Astrocyte (in vitro differentiated cells and primary cell): ENCODE measurements at regions not wholly inside any gene's neighbourhood (a gene's known extent, or its start where the extent isn't known, plus 50 kb on each side); places are given as distances from the start of the nearest gene placed in this dataset.

Source experiments
- DNase-seq: peaks from one replicate; pipeline ENCODE4 v3.0.0-alpha.2; 2010; ENCODE audit warnings: low read depth
- FAIRE-seq: peaks from 2 replicates; lab custom pipeline; 2011; peaks lifted over from hg19 to GRCh38; lab: Jason Lieb, UNC
- H2AFZ ChIP-seq: 2 replicates; pipeline ENCODE4 v1.6.0; 2012; ENCODE audit warnings: low read depth, low read length, inconsistent platforms
- H3K27ac ChIP-seq: 2 replicates; pipeline ENCODE4 v1.5.1; 2011; ENCODE audit warnings: low read depth, low read length, inconsistent platforms
- H3K27me3 ChIP-seq: 2 replicates; pipeline ENCODE4 v1.6.0; 2011; ENCODE audit warnings: low read length, inconsistent platforms; ENCODE audit not compliant: insufficient read depth
- H3K36me3 ChIP-seq: 2 replicates; pipeline ENCODE4 v1.5.1; 2011; ENCODE audit warnings: low read length, inconsistent platforms; ENCODE audit not compliant: insufficient read depth
- H3K4me1 ChIP-seq: 2 replicates; pipeline ENCODE4 v1.5.1; 2011; ENCODE audit warnings: low read length, inconsistent platforms; ENCODE audit not compliant: insufficient read depth
- H3K4me2 ChIP-seq: 2 replicates; pipeline ENCODE4 v1.6.0; 2012; ENCODE audit warnings: low read length, inconsistent platforms
- H3K4me3 ChIP-seq: 2 replicates; pipeline ENCODE4 v1.5.1; 2011; ENCODE audit warnings: low read depth, mild to moderate bottlenecking, low read length, inconsistent platforms; ENCODE audit not compliant: insufficient read depth
- H3K79me2 ChIP-seq: 2 replicates; pipeline ENCODE4 v1.6.0; 2012; ENCODE audit warnings: mild to moderate bottlenecking, low read length, inconsistent platforms; ENCODE audit not compliant: insufficient read depth
- H3K9ac ChIP-seq: 2 replicates; pipeline ENCODE4 v1.6.0; 2012; ENCODE audit warnings: mild to moderate bottlenecking, low read length, inconsistent platforms
- H3K9me3 ChIP-seq: 2 replicates; pipeline ENCODE4 v1.5.1; 2012; ENCODE audit warnings: low read depth, mild to moderate bottlenecking, low read length, inconsistent platforms; ENCODE audit not compliant: insufficient read depth
- H4K20me1 ChIP-seq: 2 replicates; pipeline ENCODE4 v1.6.0; 2012; ENCODE audit warnings: low read length, inconsistent platforms; ENCODE audit not compliant: insufficient read depth
- H3K27ac Mint-ChIP-seq: one replicate; pipeline ENCODE4 v1.8.0; 2021; ENCODE audit warnings: mild to moderate bottlenecking, mixed read lengths; ENCODE audit not compliant: unreplicated experiment
- H3K27me3 Mint-ChIP-seq: one replicate; pipeline ENCODE4 v1.8.0; 2021; ENCODE audit warnings: low read depth, mixed read lengths; ENCODE audit not compliant: unreplicated experiment
- H3K36me3 Mint-ChIP-seq: one replicate; pipeline ENCODE4 v1.8.0; 2021; ENCODE audit warnings: low read depth, mixed read lengths; ENCODE audit not compliant: unreplicated experiment
- H3K4me1 Mint-ChIP-seq: one replicate; pipeline ENCODE4 v1.8.0; 2021; ENCODE audit warnings: low read depth, mixed read lengths; ENCODE audit not compliant: unreplicated experiment
- H3K4me3 Mint-ChIP-seq: one replicate; pipeline ENCODE4 v1.8.0; 2021; ENCODE audit warnings: mild to moderate bottlenecking, moderate library complexity, mixed read lengths; ENCODE audit not compliant: unreplicated experiment
- H3K9me3 Mint-ChIP-seq: one replicate; pipeline ENCODE4 v1.8.0; 2021; ENCODE audit warnings: mild to moderate bottlenecking, mixed read lengths; ENCODE audit not compliant: unreplicated experiment
- EZH2 ChIP-seq: IDR thresholded peaks from 2 replicates; pipeline ENCODE4 v1.6.1; 2012; ENCODE audit warnings: mild to moderate bottlenecking, low read length, inconsistent platforms; ENCODE audit not compliant: insufficient read depth
- TF ChIP-seq, protein P1 (sequence below): IDR thresholded peaks from 2 replicates; pipeline ENCODE4 v1.5.1; 2011; ENCODE audit warnings: low read depth, mild to moderate bottlenecking, inconsistent platforms, low read length, moderate library complexity; ENCODE audit not compliant: insufficient read depth

DNA sequence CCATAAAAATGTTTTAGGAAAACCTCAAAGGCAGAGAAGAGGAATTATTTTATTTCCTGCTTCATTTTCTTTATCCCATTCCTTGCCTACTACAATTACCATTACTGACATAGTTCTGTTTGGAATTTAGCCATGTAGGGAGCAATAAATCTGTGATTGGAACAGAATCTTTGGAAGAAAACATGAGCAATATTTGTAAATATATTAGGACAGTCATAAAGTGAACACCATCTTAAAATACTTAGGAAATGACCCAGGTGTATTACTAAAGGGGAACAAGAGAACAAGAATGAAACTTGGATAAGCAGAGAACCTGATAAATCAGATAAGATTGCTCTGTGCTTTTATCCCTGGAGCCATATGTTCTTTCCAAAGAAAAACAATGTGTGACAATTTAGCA lies 1326.0 kb upstream of the FLRT2 start:
- Mint-ChIP-seq H3K4me1 (peaks cover 14% of the 10 kb centered on the region), H3K4me3 (no peak overlapping the region), H3K9me3 (no peaks in the 10 kb centered on the region), H3K27ac (no peak overlapping the region), H3K36me3 (no peaks in the 10 kb centered on the region), H3K27me3 (no peaks in the 10 kb centered on the region)
- TF ChIP-seq, protein P1, sequence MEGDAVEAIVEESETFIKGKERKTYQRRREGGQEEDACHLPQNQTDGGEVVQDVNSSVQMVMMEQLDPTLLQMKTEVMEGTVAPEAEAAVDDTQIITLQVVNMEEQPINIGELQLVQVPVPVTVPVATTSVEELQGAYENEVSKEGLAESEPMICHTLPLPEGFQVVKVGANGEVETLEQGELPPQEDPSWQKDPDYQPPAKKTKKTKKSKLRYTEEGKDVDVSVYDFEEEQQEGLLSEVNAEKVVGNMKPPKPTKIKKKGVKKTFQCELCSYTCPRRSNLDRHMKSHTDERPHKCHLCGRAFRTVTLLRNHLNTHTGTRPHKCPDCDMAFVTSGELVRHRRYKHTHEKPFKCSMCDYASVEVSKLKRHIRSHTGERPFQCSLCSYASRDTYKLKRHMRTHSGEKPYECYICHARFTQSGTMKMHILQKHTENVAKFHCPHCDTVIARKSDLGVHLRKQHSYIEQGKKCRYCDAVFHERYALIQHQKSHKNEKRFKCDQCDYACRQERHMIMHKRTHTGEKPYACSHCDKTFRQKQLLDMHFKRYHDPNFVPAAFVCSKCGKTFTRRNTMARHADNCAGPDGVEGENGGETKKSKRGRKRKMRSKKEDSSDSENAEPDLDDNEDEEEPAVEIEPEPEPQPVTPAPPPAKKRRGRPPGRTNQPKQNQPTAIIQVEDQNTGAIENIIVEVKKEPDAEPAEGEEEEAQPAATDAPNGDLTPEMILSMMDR = no peak
- no peak for TF ChIP-seq EZH2
- DNase-seq (no peak), FAIRE-seq (no peak)
- Histone ChIP-seq H3K27ac (no peak overlapping the region), H3K79me2 (no peaks in the 10 kb centered on the region), H4K20me1 (no peaks in the 10 kb centered on the region), H3K36me3 (no peaks in the 10 kb centered on the region), H3K4me3 (no peak overlapping the region), H3K9me3 (no peaks in the 10 kb centered on the region), H3K4me1 (no peaks in the 10 kb centered on the region), H3K9ac (no peak overlapping the region), H2AFZ (no peak overlapping the region), H3K4me2 (no peak overlapping the region), H3K27me3 (no peaks in the 10 kb centered on the region)

DNA sequence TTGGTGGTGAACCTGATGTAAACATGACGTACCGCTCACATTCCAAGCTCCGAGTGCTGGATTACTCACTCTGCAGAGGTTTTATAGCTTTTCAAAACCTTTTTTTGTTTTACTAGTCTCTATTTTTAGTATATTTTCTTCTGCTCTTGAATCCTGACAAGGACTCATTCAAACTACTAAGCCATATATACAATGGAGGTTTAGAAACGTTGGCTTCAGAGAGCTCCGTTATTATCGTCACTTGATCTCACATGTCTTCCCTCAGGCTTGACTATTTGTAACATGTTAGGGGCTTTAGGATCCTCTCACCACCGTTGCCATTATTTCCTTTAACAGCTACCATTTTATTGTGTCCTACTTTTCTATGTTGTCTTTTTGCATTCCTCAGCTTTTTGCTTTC lies 1321.5 kb upstream of the FLRT2 start:
- Histone ChIP-seq H3K36me3 (no peaks in the 10 kb centered on the region), H3K27me3 (no peaks in the 10 kb centered on the region), H3K9me3 (no peaks in the 10 kb centered on the region), H3K27ac (no peak overlapping the region), H2AFZ (no peak overlapping the region), H3K4me1 (no peaks in the 10 kb centered on the region), H3K9ac (no peak overlapping the region), H3K4me2 (no peak overlapping the region), H3K4me3 (no peak overlapping the region), H3K79me2 (no peaks in the 10 kb centered on the region), H4K20me1 (no peaks in the 10 kb centered on the region)
- no peak for FAIRE-seq
- Mint-ChIP-seq H3K36me3 (no peaks in the 10 kb centered on the region), H3K27ac (no peak overlapping the region), H3K27me3 (no peaks in the 10 kb centered on the region), H3K4me1 (peaks cover 9% of the 10 kb centered on the region), H3K9me3 (no peaks in the 10 kb centered on the region), H3K4me3 (no peak overlapping the region)
- TF ChIP-seq, protein P1 = no peak
- no peak for TF ChIP-seq EZH2
- DNase-seq = no peak

DNA sequence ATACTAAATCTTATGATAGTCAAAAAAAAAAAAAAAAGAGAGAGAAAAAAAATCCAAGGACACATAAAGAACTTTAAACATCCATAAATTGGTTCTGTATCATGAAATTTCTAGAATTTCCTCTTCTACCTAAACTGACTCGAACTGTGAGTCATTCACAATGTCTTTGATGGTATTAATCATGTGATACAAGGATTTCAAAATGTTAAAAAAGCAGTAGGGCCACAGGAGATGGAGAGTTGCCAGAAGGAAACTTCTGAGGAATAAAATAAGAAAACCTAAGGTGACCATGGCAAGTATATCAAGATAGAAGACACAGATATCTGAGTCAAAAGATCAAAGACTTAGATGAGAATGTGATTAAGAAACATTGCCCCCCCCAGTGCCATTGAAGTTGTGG lies 1320.9 kb upstream of the FLRT2 start:
- Histone ChIP-seq H3K9me3 (no peaks in the 10 kb centered on the region), H3K27ac (no peak overlapping the region), H3K79me2 (no peaks in the 10 kb centered on the region), H3K4me2 (no peak overlapping the region), H3K9ac (no peak overlapping the region), H3K27me3 (no peaks in the 10 kb centered on the region), H4K20me1 (no peaks in the 10 kb centered on the region), H2AFZ (no peak overlapping the region), H3K4me3 (no peak overlapping the region), H3K4me1 (no peaks in the 10 kb centered on the region), H3K36me3 (no peaks in the 10 kb centered on the region)
- H3K27ac Mint-ChIP-seq = no peak overlapping the region
- peaks cover 9% of the 10 kb centered on the region for H3K4me1 Mint-ChIP-seq
- H3K27me3 Mint-ChIP-seq = no peaks in the 10 kb centered on the region
- TF ChIP-seq, protein P1 = no peak
- TF ChIP-seq EZH2 = no peak
- DNase-seq = no peak
- no peak for FAIRE-seq
- no peak overlapping the region for H3K4me3 Mint-ChIP-seq
- no peaks in the 10 kb centered on the region for H3K36me3 Mint-ChIP-seq
- no peaks in the 10 kb centered on the region for H3K9me3 Mint-ChIP-seq
